Erythroblast (primary cell): ENCODE measurements at regions not wholly inside any gene's neighbourhood (a gene's known extent, or its start where the extent isn't known, plus 50 kb on each side); places are given as distances from the start of the nearest gene placed in this dataset.

Experiments used
- GATA1 ChIP-seq: IDR thresholded peaks from 2 replicates; pipeline ENCODE4 v1.6.1; 2011; ENCODE audit warnings: low read depth, mild to moderate bottlenecking, control low read depth, low read length, moderate library complexity
- POLR2A ChIP-seq: IDR thresholded peaks from 2 replicates; pipeline ENCODE4 v1.6.1; 2011; ENCODE audit warnings: mild to moderate bottlenecking, low read length

- TF ChIP-seq POLR2A (no peak), GATA1 (no peak)
Measured at GRCh38 chr5:96278981-96279380, 154.1 kb downstream of the PCSK1 start.
